Suprapubic skin (tissue), 4 donors: ENCODE measurements at regions not wholly inside any gene's neighbourhood (a gene's known extent, or its start where the extent isn't known, plus 50 kb on each side); places are given as distances from the start of the nearest gene placed in this dataset.

Experiments used
- EP300 ChIP-seq: sonication (generic); formaldehyde crosslinking; IDR thresholded peaks from one replicate; pipeline ENCODE4 v1.6.1; 2017; ENCODE audit warnings: antibody characterized with exemption
- POLR2AphosphoS5 ChIP-seq, 3 donors: sonication (generic); formaldehyde crosslinking; IDR thresholded peaks; one replicate each; pipeline ENCODE4 v1.6.1; 2017; ENCODE audit warnings: antibody characterized with exemption in 3 of 3
- TF ChIP-seq, protein P1 (sequence below), 2 donors: fragments of 200-600 bp in 1 of 2; fragments of 450-650 bp in 1 of 2; sonication (generic) in 1 of 2; IDR thresholded peaks; one replicate each; pipeline ENCODE4 v1.5.1; 2016 to 2019; ENCODE audit warnings: antibody characterized with exemption in 2 of 2, mild to moderate bottlenecking in 1 of 2, moderate library complexity in 1 of 2

DNA sequence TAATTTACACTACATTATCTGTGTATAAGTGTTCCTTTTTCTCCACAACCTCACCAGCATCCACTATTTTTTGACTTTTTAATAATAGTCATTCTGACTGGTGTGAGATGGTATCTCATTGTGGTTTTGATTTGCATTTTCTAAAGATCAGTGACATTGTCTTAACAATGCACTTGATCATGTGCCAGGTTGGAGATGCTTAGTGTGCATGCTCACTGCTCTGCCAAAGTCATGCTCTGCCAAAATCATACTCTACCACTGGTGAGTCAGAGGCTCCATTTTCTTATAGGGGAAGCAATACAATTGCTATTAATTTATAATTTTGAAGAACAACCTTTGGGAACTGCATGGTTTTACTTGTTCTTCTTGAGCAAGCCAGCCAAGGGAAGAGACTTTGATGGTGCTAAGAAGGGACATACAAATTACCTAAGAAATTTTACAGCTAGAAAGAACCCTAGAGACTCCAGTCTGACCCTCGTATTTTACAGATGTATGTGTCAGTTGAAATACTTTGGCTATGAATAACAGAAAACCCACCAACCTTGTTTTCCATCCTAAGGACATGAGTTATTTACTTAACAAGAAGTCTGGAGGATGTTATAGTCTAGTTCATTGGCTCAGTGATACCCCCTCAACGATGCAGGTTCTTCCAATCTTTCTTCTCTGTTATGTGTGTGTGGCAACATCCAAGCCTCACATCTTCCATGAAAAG lies 368.9 kb downstream of the DDX10 start:
- TF ChIP-seq POLR2AphosphoS5 (IDR thresholded peaks at IDR 0.05), result no peak
- no peak for TF ChIP-seq EP300
- TF ChIP-seq, protein P1, sequence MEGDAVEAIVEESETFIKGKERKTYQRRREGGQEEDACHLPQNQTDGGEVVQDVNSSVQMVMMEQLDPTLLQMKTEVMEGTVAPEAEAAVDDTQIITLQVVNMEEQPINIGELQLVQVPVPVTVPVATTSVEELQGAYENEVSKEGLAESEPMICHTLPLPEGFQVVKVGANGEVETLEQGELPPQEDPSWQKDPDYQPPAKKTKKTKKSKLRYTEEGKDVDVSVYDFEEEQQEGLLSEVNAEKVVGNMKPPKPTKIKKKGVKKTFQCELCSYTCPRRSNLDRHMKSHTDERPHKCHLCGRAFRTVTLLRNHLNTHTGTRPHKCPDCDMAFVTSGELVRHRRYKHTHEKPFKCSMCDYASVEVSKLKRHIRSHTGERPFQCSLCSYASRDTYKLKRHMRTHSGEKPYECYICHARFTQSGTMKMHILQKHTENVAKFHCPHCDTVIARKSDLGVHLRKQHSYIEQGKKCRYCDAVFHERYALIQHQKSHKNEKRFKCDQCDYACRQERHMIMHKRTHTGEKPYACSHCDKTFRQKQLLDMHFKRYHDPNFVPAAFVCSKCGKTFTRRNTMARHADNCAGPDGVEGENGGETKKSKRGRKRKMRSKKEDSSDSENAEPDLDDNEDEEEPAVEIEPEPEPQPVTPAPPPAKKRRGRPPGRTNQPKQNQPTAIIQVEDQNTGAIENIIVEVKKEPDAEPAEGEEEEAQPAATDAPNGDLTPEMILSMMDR (IDR thresholded peaks at IDR 0.05), result no peak
